Smooth muscle cell (in vitro differentiated cells): ENCODE measurements at regions not wholly inside any gene's neighbourhood (a gene's known extent, or its start where the extent isn't known, plus 50 kb on each side); places are given as distances from the start of the nearest gene placed in this dataset.

Experiments used
- DNase-seq: peaks from one replicate; lab custom pipeline; 2025; ENCODE audit not compliant: unreplicated experiment; lab: John Stamatoyannopoulos, UW
- H2AFZ ChIP-seq: fragments of 200-600 bp; sonication (generic); 2 replicates; pipeline ENCODE4 v1.6.0; 2016; ENCODE audit warnings: antibody characterized with exemption, low read depth, mild to moderate bottlenecking
- H3F3A ChIP-seq: fragments of 200-600 bp; sonication (generic); 2 replicates; pipeline ENCODE4 v1.6.0; 2017; ENCODE audit warnings: antibody characterized with exemption, low read depth
- H3K27ac ChIP-seq: fragments of 200-600 bp; sonication (generic); 2 replicates; pipeline ENCODE4 v1.5.1; 2016; ENCODE audit warnings: low read depth, mild to moderate bottlenecking
- H3K27me3 ChIP-seq: fragments of 200-600 bp; sonication (generic); 2 replicates; pipeline ENCODE4 v1.6.1; 2016; ENCODE audit warnings: low read depth, mild to moderate bottlenecking
- H3K36me3 ChIP-seq: fragments of 200-600 bp; sonication (generic); 2 replicates; pipeline ENCODE4 v1.5.1; 2016; ENCODE audit warnings: low read depth
- H3K4me1 ChIP-seq: fragments of 200-600 bp; sonication (generic); 2 replicates; pipeline ENCODE4 v1.5.1; 2016; ENCODE audit warnings: low read depth
- H3K4me2 ChIP-seq: fragments of 200-600 bp; sonication (generic); 2 replicates; pipeline ENCODE4 v1.6.0; 2016; ENCODE audit warnings: mild to moderate bottlenecking
- H3K4me3 ChIP-seq: fragments of 200-600 bp; sonication (generic); 2 replicates; pipeline ENCODE4 v1.5.1; 2016; ENCODE audit warnings: mild to moderate bottlenecking
- H3K79me2 ChIP-seq: fragments of 200-600 bp; sonication (generic); 2 replicates; pipeline ENCODE4 v1.6.0; 2016; ENCODE audit warnings: low read depth, mild to moderate bottlenecking
- H3K9ac ChIP-seq: fragments of 200-600 bp; sonication (generic); 2 replicates; pipeline ENCODE4 v1.6.0; 2016; ENCODE audit warnings: low read depth
- H3K9me3 ChIP-seq: fragments of 200-600 bp; sonication (generic); replicated peaks from 2 replicates; pipeline ENCODE4 v1.5.1; 2016; ENCODE audit warnings: low read depth
- H4K20me1 ChIP-seq: fragments of 200-600 bp; sonication (generic); 2 replicates; pipeline ENCODE4 v1.6.0; 2016; ENCODE audit warnings: low read depth
- CTCF ChIP-seq: fragments of 200-600 bp; sonication (generic); IDR thresholded peaks from 2 replicates; pipeline ENCODE4 v1.5.1; 2017; ENCODE audit warnings: borderline replicate concordance, mild to moderate bottlenecking, antibody characterized with exemption; ENCODE audit not compliant: insufficient read depth, poor library complexity, severe bottlenecking
- WGBS: methylation state at CpG from one replicate; pipeline ENCODE4 v1.1.7; 2016; ENCODE audit warnings: low lambda C conversion rate; 5-methylcytosine and 5-hydroxymethylcytosine counted together

- no peak for DNase-seq
- no peaks in the 10 kb centered on the region for H3K9me3 ChIP-seq
These were observed 154.3 kb downstream of the NDUFA10 start for GRCh38 chr2:239870863-239871262.

GRCh38 chr2:239870276-239870675, 154.9 kb downstream of the NDUFA10 start:
- no peaks in the 10 kb centered on the region for H3K9me3 ChIP-seq
- no peaks in the 10 kb centered on the region for H3K79me2 ChIP-seq
- no peak overlapping the region for H3K27ac ChIP-seq
- H3K9ac ChIP-seq, result no peak overlapping the region
- 90% methylated on average over 12 of the region's 12 CpGs for WGBS
- H3K4me1 ChIP-seq, result no peaks in the 10 kb centered on the region
- no peaks in the 10 kb centered on the region for H3F3A ChIP-seq
- no peaks in the 10 kb centered on the region for H3K36me3 ChIP-seq
- DNase-seq, result no peak
- H3K4me2 ChIP-seq, result no peak overlapping the region
- H4K20me1 ChIP-seq, result no peaks in the 10 kb centered on the region
- no peak overlapping the region for H2AFZ ChIP-seq
- no peak for TF ChIP-seq CTCF
- H3K27me3 ChIP-seq, result peaks cover 10% of the 10 kb centered on the region
- no peak overlapping the region for H3K4me3 ChIP-seq

More at GRCh38 chr2:239870863-239871262, 154.3 kb downstream of the NDUFA10 start:
- H3K4me3 ChIP-seq, result no peak overlapping the region
- no peak overlapping the region for H2AFZ ChIP-seq
- no peak overlapping the region for H3K9ac ChIP-seq
- H3K27me3 ChIP-seq, result peaks cover 10% of the 10 kb centered on the region
- H3K36me3 ChIP-seq, result no peaks in the 10 kb centered on the region
- no peaks in the 10 kb centered on the region for H4K20me1 ChIP-seq
- H3K4me1 ChIP-seq, result no peaks in the 10 kb centered on the region
- no peak for TF ChIP-seq CTCF
- no peak overlapping the region for H3K4me2 ChIP-seq
- WGBS, result 87% methylated on average over 12 of the region's 12 CpGs
- H3K27ac ChIP-seq, result no peak overlapping the region
- no peaks in the 10 kb centered on the region for H3K79me2 ChIP-seq
- no peaks in the 10 kb centered on the region for H3F3A ChIP-seq

GRCh38 chr2:239869272-239870155, 155.6 kb downstream of the NDUFA10 start:
- TF ChIP-seq CTCF, result no peak
- no peak overlapping the region for H3K27ac ChIP-seq
- H3F3A ChIP-seq, result no peaks in the 10 kb centered on the region
- no peak for DNase-seq
- H3K79me2 ChIP-seq, result no peaks in the 10 kb centered on the region
- peaks cover 10% of the 10 kb centered on the region for H3K27me3 ChIP-seq
- 94% methylated on average over 29 of the region's 29 CpGs for WGBS
- no peak overlapping the region for H2AFZ ChIP-seq
- H3K9ac ChIP-seq, result no peak overlapping the region
- no peaks in the 10 kb centered on the region for H3K36me3 ChIP-seq
- no peak overlapping the region for H3K4me2 ChIP-seq
- no peaks in the 10 kb centered on the region for H4K20me1 ChIP-seq
- no peaks in the 10 kb centered on the region for H3K9me3 ChIP-seq
- no peaks in the 10 kb centered on the region for H3K4me1 ChIP-seq
- no peak overlapping the region for H3K4me3 ChIP-seq
